HG02885 (cell line): ENCODE measurements at regions not wholly inside any gene's neighbourhood (a gene's known extent, or its start where the extent isn't known, plus 50 kb on each side); places are given as distances from the start of the nearest gene placed in this dataset.
"Not testable (repeated sequence)": the region's sequence is repeated elsewhere in the genome, so short reads cannot be mapped to it uniquely, and the experiment has no call there.

ENCODE experiments used
- ATAC-seq: cut with Tn5 transposase; IDR thresholded peaks from one replicate; pipeline ENCODE4 v1.9.1; 2021; ENCODE audit warnings: mild to moderate bottlenecking; ENCODE audit not compliant: unreplicated experiment, poor library complexity

DNA sequence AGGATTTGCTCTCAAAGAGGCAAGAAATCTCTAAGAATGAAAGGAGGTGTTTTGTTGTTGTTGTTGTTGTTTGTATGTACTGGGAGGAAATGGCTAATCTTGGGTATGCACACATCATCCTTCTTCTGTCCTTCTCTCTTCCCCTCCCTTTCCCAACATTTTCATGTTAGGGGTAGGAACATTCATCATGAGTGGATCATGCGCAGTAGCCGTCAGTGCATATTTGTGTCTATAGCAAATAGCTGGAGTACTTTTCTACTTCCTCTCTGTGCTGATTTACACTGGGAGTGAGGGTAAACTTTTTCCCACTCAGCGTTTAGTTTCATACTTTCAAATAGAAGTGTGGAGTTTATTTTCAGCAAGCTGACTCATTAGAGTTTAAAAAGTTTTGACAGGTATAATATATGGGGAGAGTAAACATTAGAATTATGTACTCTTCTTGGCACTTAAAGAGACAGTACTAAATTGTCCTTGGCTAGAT lies 80.5 kb upstream of the PRKG1 start:
- no peak for ATAC-seq

DNA sequence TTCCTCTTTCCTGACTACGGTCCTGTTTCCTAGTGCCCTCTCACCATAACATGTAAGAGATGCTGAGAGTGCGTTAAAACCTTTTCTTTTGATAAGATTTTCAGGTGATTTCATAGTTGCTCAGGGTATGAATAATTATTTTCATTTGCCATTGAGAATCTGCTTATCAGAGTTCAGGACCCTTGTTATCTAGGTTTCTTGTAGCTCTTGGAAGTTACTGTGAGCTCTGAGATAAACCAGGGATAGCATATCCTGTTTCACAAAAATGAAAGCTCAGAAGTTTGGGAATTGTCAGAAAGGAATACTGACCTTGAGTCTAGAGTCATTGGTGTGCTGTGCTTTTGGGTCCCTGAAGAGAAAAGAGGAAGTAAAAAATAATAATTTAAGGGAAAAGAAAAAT lies 76.8 kb upstream of the PRKG1 start:
- no peak for ATAC-seq

DNA sequence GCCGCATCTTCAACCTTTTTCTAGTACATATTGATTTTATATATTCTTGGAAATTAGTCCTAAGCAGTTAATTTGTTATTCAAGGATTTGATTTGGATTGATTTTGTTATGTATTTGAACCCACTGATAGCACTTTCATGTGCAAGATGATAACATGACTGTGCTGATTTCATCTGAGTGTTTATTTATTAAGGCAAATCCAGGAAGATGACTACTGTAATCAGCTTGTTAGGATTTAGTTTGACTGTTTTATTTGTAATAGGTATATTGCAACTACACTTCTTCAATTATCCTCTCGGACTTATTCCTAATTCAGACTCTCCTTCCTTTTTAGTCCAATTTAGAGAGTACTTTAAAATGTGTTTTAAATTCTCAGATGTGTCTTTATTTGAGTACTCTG lies 75.1 kb upstream of the PRKG1 start:
- no peak for ATAC-seq

GRCh38 chr10:51000164-51000563 lies 74.1 kb upstream of the PRKG1 start:
- ATAC-seq, result no peak

DNA sequence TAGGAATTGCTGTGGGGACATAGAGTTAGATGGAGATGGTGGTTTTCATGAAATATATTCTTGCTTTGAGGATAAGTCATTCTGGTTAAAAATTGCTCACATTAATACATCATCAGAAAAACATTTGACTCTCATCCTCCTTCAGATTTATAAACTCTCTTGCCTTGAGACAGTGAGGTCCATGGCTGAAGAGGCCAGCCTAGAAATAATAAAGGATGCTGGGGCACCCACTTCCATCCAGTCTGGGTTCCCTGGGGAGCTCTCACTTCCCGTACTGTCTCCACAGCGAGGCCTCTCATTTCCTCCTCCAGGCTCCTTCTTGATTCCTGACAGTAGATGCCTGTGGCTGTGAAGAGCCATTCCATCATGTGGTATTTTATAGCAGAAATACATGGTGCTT lies 73.3 kb upstream of the PRKG1 start:
- no peak for ATAC-seq

GRCh38 chr10:51001587-51001986 lies 72.7 kb upstream of the PRKG1 start:
- peak; percentile 66 for ATAC-seq

DNA sequence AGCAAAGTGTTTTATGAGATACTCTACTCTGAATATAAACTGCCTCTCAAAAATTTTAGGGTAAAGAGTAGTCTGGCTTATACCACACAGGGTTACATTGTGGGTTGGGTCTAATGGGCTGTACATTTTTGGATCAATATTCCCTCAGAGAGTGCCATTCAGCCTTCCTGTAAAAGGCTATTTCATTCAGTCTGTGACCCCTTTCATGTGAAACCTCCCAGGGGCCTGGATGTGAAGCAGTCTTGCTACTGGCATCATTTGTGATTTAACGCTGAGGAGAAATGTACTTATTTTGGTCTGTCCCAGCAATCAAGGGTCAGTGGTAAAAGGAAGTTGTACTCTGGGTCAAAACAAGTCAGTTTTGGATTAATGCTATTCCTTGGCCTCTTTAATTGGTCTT lies 71.8 kb upstream of the PRKG1 start:
- ATAC-seq, result no peak

DNA sequence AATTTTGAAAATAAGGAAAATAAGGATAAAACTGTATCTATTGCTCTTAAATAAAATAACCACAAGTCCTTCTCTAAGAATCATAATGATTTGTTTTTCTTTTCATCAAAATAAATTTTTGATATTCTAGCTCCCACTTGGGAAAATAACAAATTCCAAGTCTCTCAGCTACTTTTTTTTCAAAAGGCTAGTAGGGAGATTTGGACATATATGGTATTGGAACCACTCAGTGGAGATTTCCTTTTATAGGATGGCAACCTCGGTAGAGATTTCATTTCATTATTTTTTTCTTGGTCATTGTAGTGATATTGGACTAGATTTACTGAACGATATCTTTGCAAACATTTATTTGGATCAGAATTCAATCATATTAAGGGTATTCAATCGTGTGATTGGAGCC lies 69.5 kb upstream of the PRKG1 start:
- ATAC-seq, result no peak

DNA sequence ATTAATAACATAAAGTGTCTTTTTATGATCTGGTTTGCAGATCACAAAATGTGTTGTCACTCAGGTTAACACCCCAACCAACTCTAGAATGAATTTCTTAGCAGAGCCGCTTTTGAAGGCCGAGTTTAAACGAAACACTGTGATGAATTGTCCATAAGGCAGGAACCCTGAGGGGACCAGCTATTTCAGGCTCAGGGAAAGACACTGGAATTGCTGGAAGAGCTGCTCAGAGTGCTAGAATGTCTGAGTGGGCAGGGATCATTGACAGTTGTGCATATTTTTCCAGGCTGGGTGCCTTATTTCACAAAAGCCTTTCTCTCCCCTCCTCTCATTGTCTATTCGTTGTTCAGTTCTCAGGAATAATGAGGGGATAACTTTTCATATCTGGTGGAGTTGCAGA lies 68.7 kb upstream of the PRKG1 start:
- ATAC-seq, result no peak

GRCh38 chr10:51006686-51007085 lies 67.6 kb upstream of the PRKG1 start:
- ATAC-seq, result no peak

DNA sequence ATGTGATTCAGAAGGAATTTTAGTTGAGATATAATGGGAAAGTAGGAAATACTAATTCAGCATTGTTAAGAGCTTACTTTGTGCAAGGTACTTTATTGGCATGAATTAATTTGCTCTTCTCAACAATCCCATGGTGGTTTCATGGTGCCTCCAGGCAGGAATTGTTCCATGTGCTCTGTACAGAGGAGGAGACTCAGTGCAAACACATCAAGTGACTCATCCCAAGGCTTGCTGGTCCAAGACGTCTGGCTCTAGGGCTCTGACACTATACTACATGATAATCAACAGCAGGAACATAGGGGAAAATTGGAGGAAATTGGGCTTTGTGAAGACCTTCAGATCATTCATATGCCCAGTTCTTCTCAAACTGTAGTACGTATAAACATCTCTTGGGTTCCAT lies 66.5 kb upstream of the PRKG1 start:
- no peak for ATAC-seq

DNA sequence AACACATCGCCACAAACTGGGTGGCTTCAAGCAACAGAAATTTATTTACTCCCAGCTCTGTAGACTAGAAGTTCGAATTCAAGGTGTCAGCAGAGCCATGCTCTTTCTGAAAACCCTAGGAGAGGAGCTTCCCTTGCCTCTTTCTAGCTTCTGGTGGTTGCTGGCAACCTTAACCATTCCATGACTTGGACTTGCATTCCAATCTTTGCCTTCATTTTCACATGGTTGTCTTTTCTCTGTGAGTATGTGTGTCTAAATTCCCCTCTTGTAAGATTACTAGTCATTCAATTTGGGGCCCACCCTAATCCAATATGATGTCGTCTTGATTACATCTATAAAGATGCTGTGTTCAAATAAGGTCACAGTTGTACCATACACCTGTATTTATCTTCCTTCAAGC lies 65.9 kb upstream of the PRKG1 start:
- no peak for ATAC-seq

GRCh38 chr10:51010977-51011376 lies 63.3 kb upstream of the PRKG1 start:
- peak; percentile 70 for ATAC-seq

- ATAC-seq, result no peak
These were observed 62.2 kb upstream of the PRKG1 start for GRCh38 chr10:51012073-51012472.

DNA sequence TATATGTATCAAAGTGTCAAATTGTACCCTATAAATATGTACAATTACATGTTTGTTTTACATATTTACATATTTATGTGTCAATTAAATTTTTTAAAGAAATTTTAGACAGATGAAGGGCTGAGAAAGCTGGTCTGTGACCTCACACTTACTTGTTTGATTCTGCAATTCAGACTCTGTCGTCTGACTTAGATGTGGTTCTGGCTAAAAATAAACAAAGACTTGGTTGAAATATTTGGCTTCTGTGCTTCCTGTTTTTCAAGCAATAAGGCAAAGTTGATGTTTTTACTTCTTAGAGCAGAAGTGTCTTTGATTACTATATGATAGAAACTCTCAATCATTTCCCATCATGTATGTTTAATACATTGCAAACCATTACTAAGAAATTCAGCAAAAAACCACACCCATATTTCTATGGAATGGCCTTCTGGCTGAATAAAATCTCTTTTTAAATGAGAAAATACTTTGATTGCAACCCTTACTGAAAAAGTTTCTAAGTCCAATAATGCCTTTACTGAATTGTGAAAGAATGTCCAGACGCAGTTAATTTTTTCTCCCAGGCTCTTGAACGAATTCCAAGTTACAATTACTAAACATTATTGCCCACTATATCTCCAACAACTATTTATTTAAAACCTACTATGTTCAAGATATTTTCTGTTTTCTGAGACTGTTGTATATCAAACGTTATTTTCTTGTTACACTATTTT lies 59.5 kb upstream of the PRKG1 start:
- ATAC-seq, result no peak

DNA sequence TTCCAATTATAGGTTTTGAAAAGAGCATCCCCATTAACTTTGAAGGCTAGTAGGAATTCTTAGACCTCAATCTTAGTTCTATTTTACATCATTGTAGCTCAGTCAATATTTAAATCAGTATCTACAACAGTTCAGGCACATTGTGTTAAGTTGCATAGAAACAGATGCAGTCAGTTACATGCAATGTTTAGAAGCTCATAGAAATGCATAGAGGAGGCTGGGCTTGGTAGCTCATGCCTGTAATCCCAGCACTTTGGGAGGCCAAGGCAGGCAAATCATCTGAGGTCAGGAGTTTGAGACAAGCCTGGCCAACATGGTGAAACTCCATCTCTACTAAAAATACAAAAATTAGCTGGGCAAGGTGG lies 58.9 kb upstream of the PRKG1 start:
- not testable (repeated sequence) for ATAC-seq

DNA sequence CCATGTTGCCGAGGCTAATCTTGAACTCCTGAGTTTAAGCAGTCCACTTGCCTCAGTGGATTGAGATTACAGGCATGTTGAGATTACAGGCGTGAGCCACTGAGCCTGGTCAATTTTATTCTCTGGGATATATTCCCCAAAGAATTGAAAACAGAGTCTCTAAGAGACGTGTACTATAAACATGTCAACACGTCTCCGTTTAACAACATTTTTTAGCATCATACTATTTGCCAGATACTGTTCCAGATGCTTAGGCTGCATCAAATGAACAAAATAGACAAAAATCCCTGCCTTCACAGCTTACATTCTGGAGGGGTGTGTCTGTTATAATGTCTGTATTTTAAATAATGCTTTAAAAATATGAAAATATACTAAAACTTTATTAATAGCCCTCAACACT lies 54.1 kb upstream of the PRKG1 start:
- no peak for ATAC-seq

DNA sequence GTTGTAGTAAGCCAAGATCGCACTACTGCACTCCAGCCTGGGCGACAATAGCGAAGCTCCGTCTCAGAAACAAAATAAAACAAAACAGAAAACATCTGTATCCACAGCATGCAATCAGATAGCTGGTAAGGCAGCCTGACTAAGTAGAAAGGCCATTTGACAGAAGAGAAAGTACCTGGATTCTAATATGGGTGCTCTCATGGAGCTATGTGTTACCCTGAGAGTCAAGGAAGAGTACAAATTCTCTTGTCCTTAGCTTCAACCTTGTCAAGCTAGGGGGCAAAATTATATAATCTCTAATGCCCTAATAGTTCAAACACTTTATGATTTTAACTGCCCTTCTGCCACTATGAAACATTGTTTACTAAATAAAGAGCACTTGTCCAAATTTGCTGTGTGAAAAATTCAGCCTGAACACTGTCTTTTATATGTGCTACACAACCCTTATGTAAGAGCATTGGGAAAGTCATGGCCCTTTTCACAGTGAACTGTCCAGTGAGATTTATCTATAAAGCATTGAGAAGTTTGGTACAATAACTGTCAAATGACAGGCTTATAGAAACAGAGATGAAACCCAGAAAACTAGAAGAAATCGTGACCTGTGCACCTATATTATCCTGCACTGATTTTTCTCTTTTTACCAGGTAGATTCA lies 51.2 kb upstream of the PRKG1 start:
- no peak for ATAC-seq

DNA sequence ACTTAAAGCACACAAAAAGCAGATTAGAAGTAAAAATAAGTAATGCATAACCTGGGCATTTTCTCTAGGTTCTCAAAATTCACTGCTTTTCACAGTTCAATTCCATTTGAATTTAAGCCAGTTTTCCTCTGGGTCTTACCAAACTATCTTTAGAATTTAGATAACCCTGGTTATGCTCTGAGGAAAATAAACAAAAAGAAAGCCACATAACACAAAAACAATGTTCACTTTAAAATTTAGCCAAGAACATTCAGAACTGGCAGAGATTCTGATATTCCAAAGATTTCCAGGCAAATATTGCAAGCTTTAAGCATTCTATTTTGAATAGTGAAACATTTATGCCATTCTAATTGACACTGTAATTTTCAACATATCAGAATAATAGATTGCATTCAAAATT lies 50.7 kb upstream of the PRKG1 start:
- no peak for ATAC-seq
